Fibroblast of mammary gland (primary cell): ENCODE measurements at regions not wholly inside any gene's neighbourhood (a gene's known extent, or its start where the extent isn't known, plus 50 kb on each side); places are given as distances from the start of the nearest gene placed in this dataset.

ENCODE experiments used
- DNase-seq: peaks from one replicate; pipeline ENCODE4 v3.0.0-alpha.2; 2010; ENCODE audit warnings: low read depth
- H3K4me3 ChIP-seq: 2 replicates; pipeline ENCODE4 v1.5.1; 2011; ENCODE audit warnings: low read depth, mild to moderate bottlenecking, low read length, moderate library complexity; ENCODE audit not compliant: control insufficient read depth
- TF ChIP-seq, protein P1 (sequence below): conservative IDR thresholded peaks from 2 replicates; pipeline ENCODE4 v1.5.1; 2011; ENCODE audit warnings: low read depth, low read length, inconsistent platforms; ENCODE audit not compliant: control insufficient read depth, insufficient read depth

DNA sequence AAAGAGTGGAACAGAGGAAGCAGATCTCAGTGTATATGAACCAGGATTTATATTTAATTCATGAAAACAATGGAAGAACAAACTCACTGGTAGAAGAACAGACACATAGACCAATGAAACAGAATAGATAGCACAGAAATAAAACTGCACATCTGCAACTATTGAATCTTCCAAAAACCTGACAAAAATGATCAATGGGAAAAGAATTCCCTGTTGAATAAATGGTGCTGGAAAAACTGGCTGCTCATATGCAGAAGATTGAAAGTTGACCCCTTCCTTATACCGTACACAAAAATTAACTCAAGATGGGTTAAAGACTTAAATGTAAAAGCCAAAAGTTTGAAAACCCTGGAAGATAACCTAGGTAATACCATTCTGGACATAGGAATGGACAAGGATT, 391.0 kb downstream of the MAGEB5 start:
- no peak overlapping the region for H3K4me3 ChIP-seq
- TF ChIP-seq, protein P1, sequence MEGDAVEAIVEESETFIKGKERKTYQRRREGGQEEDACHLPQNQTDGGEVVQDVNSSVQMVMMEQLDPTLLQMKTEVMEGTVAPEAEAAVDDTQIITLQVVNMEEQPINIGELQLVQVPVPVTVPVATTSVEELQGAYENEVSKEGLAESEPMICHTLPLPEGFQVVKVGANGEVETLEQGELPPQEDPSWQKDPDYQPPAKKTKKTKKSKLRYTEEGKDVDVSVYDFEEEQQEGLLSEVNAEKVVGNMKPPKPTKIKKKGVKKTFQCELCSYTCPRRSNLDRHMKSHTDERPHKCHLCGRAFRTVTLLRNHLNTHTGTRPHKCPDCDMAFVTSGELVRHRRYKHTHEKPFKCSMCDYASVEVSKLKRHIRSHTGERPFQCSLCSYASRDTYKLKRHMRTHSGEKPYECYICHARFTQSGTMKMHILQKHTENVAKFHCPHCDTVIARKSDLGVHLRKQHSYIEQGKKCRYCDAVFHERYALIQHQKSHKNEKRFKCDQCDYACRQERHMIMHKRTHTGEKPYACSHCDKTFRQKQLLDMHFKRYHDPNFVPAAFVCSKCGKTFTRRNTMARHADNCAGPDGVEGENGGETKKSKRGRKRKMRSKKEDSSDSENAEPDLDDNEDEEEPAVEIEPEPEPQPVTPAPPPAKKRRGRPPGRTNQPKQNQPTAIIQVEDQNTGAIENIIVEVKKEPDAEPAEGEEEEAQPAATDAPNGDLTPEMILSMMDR, result no peak
- DNase-seq, result no peak

DNA sequence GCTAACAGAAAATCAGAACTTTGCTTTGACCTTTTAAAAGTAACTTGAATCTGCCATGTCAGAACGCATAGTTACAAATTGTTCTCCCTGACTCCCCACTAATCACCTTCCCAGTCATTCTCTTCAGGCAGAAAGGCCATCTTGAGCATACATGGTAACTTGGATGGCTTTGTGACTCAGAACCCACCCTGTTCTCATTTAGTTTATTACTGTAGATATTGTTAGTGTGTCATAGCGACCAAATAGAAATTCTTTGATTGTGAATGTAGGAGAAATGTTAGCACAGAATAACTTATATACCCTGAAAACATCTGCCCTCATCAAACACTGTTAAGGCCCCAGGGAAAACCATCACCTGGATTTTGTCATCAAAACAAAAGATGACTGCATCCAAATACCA, 382.0 kb downstream of the MAGEB5 start:
- DNase-seq, result no peak
- TF ChIP-seq, protein P1, result no peak

DNA sequence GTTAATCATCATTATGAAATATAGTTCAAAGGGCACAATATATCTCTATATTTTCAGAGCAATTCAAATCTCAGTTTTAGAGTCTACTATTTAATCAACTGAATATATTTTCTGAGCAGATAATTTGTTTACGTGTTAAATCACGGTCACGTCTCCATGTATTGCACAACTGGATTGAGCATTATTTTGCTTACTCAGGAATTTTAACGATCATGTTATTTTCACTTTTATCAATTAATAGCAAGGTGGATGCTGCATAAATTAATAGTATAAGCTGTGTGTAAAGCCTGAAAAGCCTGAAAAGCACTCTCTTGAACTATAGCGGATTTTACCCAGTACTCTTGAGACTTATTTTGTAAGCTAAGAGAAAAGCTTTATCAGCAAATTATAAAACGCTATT, 374.9 kb downstream of the MAGEB5 start:
- H3K4me3 ChIP-seq, result no peak overlapping the region
- no peak for DNase-seq
- TF ChIP-seq, protein P1, result no peak

More for the DNA sequence above, 382.0 kb downstream of the MAGEB5 start:
- no peak overlapping the region for H3K4me3 ChIP-seq

DNA sequence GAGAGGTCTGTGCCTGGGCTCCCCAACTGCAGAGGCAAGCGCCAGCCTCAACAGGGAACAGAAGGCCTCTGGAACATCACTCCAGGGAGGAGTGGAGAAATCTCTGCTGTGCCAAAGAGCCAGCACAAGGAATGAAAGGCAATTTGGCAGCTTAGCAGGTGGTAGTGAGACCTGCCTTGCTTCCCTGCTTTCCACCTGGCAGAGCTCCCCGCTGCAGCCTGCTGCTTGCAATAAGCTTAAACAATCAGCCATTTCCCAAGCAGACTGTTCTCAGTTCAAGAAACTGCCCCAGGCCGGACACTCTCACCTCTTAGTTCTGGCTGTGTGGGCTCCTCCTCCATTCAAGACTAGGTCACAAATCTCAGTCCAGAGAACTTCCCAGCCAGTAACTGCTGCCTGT, 370.6 kb downstream of the MAGEB5 start:
- H3K4me3 ChIP-seq, result no peak overlapping the region
- TF ChIP-seq, protein P1, result no peak
- DNase-seq, result no peak

DNA sequence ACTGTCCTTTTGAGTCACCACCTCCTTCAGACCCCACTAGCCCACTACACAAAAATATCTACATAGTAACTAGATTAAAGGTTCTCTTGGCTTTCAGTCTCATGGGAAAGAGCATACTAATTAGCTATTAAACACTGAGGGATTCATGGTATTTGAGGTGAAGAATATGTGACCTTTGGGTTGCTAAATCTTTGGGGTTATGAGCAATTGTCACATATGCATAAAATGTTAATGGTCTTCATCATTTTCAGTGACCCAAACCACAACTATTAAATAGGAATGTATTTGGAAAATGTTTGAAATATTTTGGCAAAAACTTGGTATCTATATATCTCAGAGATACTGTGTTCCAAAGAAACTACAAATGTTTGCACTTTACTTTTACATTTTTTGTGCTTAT, 365.1 kb downstream of the MAGEB5 start:
- TF ChIP-seq, protein P1, result no peak

DNA sequence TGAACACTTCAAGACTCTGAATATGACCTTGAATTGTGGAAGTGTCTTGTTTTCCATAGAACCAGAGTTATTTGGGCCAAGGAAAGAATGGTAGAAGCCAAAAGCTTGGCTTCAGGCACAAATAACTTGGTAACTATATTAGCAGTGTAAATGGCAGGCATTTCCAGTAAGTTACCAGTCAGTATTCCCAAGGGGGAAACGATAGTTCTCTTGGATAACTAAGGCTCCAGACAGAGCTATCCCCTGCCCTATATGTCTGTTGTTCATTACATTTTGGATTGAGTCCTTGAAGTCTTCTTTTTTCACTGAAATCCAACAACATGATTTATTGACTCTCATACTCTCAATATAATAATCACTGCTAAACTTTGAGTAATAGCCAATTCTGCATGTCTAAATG, 364.1 kb downstream of the MAGEB5 start:
- DNase-seq, result peak; percentile 9
- TF ChIP-seq, protein P1, result no peak
- H3K4me3 ChIP-seq, result no peak overlapping the region

More for the DNA sequence above, 365.1 kb downstream of the MAGEB5 start:
- H3K4me3 ChIP-seq, result no peak overlapping the region
- no peak for DNase-seq

DNA sequence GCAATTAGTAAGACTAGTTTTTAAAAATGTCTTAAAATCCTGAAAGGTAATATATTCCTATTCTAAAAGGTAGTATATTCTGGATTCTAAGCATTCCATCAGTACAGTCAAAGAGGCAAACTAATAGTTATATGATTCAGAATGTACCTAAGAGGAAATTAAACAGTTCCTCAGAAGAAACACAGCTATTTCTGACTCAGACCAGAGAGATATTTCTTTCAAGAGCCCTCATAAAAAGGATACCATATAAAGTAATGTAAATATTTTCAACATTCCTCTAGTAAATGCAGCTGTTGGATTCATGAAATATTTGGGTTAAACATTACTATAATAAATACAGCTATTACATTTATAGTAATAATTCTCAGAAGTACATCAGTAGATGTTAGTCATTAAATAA, 358.3 kb downstream of the MAGEB5 start:
- no peak for DNase-seq
- TF ChIP-seq, protein P1, result no peak
- H3K4me3 ChIP-seq, result no peak overlapping the region
